ENCODE measurements at regions not wholly inside any gene's neighbourhood (a gene's known extent, or its start where the extent isn't known, plus 50 kb on each side); places are given as distances from the start of the nearest gene placed in this dataset.

GRCh38 chr7:68244389-68244788, 1247.8 kb downstream of the TYW1 start:
- ChIA-PET POLR2A (ENCODE audit: unreplicated experiment) (no interaction called here), CTCF (no interaction called here)
- no peak for DNase-seq
- Histone ChIP-seq H3K9ac (ENCODE audit: low read length) (no peak overlapping the region), H3K9me3 (ENCODE audit: low read length) (peaks cover 9% of the 10 kb centered on the region; the same call in 1 of the 2 replicates), H3K4me3 (ENCODE audit: low read length) (no peak overlapping the region), H3K9me2 (replicated peaks; ENCODE audit: low read length) (no peaks in the 10 kb centered on the region), H2AFZ (ENCODE audit: low read length) (no peak overlapping the region), H3K27ac (ENCODE audit: low read length) (no peak overlapping the region), H3F3A (ENCODE audit: low read length, unreplicated experiment) (no peaks in the 10 kb centered on the region), H3K27me3 (ENCODE audit: low read length) (no peaks in the 10 kb centered on the region), H4K20me1 (ENCODE audit: low read length) (no peaks in the 10 kb centered on the region), H3K36me3 (ENCODE audit: low read depth, low read length) (no peaks in the 10 kb centered on the region), H3K4me1 (ENCODE audit: insufficient read depth, low read length) (no peaks in the 10 kb centered on the region), H3K79me2 (ENCODE audit: low read length) (no peaks in the 10 kb centered on the region), H3K4me2 (ENCODE audit: low read length) (no peak overlapping the region)
- ATAC-seq, result no peak
- BruUV-seq (replicated peaks), result no TSS peak
- TF ChIP-seq EZH2 (IDR thresholded peaks at IDR 0.05; ENCODE audit: low read length, unreplicated experiment) (no peak), EZH2phosphoT487 (IDR thresholded peaks at IDR 0.05; ENCODE audit: borderline replicate concordance, low read length) (no peak), CTCF (conservative IDR thresholded peaks at IDR 0.05; ENCODE audit: low read depth, low read length) (no peak)
- intact Hi-C loops (cut with micrococcal nuclease), result no loop called here

GRCh38 chr7:68245688-68246087, 1249.1 kb downstream of the TYW1 start:
- no peak for ATAC-seq
- Histone ChIP-seq H3K9me2 (replicated peaks; ENCODE audit: low read length) (no peaks in the 10 kb centered on the region), H3K36me3 (ENCODE audit: low read depth, low read length) (no peaks in the 10 kb centered on the region), H3K4me2 (ENCODE audit: low read length) (no peak overlapping the region), H3K4me3 (ENCODE audit: low read length) (no peak overlapping the region), H4K20me1 (ENCODE audit: low read length) (no peaks in the 10 kb centered on the region), H3K27ac (ENCODE audit: low read length) (no peak overlapping the region), H3K9me3 (ENCODE audit: low read length) (peaks cover 6% of the 10 kb centered on the region; the same call in 1 of the 2 replicates), H2AFZ (ENCODE audit: low read length) (no peak overlapping the region), H3K27me3 (ENCODE audit: low read length) (no peaks in the 10 kb centered on the region), H3K79me2 (ENCODE audit: low read length) (no peaks in the 10 kb centered on the region), H3K4me1 (ENCODE audit: insufficient read depth, low read length) (no peaks in the 10 kb centered on the region), H3K9ac (ENCODE audit: low read length) (no peak overlapping the region), H3F3A (ENCODE audit: low read length, unreplicated experiment) (no peaks in the 10 kb centered on the region)
- TF ChIP-seq EZH2 (IDR thresholded peaks at IDR 0.05; ENCODE audit: low read length, unreplicated experiment) (no peak), CTCF (conservative IDR thresholded peaks at IDR 0.05; ENCODE audit: low read depth, low read length) (no peak), EZH2phosphoT487 (IDR thresholded peaks at IDR 0.05; ENCODE audit: borderline replicate concordance, low read length) (no peak)
- intact Hi-C loops (cut with micrococcal nuclease), result no loop called here
- no peak for DNase-seq
- no TSS peak for BruUV-seq (replicated peaks)
- CTCF ChIA-PET, result no interaction called here
- POLR2A ChIA-PET (ENCODE audit: unreplicated experiment), result no interaction called here

GRCh38 chr7:68246189-68246633, 1249.6 kb downstream of the TYW1 start:
- no peaks in the 10 kb centered on the region for H3K27me3 ChIP-seq (ENCODE audit: low read length)
- H3K9me3 ChIP-seq (ENCODE audit: low read length), result peaks cover 6% of the 10 kb centered on the region; the same call in 1 of the 2 replicates
- peak; percentile 21 for DNase-seq
- H3K36me3 ChIP-seq (ENCODE audit: low read depth, low read length), result no peaks in the 10 kb centered on the region
- no peak overlapping the region for H3K9ac ChIP-seq (ENCODE audit: low read length)
- intact Hi-C loops (cut with micrococcal nuclease), result no loop called here
- no peaks in the 10 kb centered on the region for H3K9me2 ChIP-seq (replicated peaks; ENCODE audit: low read length)
- no peak overlapping the region for H3K4me3 ChIP-seq (ENCODE audit: low read length)
- no TSS peak for BruUV-seq (replicated peaks)
- H3K79me2 ChIP-seq (ENCODE audit: low read length), result no peaks in the 10 kb centered on the region
- H2AFZ ChIP-seq (ENCODE audit: low read length), result no peak overlapping the region
- no peak for TF ChIP-seq EZH2phosphoT487 (IDR thresholded peaks at IDR 0.05; ENCODE audit: borderline replicate concordance, low read length)
- CTCF ChIA-PET, result no interaction called here
- POLR2A ChIA-PET (ENCODE audit: unreplicated experiment), result no interaction called here
- H3F3A ChIP-seq (ENCODE audit: low read length, unreplicated experiment), result no peaks in the 10 kb centered on the region
- no peak overlapping the region for H3K4me2 ChIP-seq (ENCODE audit: low read length)
- no peaks in the 10 kb centered on the region for H3K4me1 ChIP-seq (ENCODE audit: insufficient read depth, low read length)
- ATAC-seq, result no peak
- H4K20me1 ChIP-seq (ENCODE audit: low read length), result no peaks in the 10 kb centered on the region
- H3K27ac ChIP-seq (ENCODE audit: low read length), result no peak overlapping the region
